GM12875 (cell line): ENCODE measurements at regions not wholly inside any gene's neighbourhood (a gene's known extent, or its start where the extent isn't known, plus 50 kb on each side); places are given as distances from the start of the nearest gene placed in this dataset.

Source experiments
- H3K4me3 ChIP-seq: one replicate; pipeline ENCODE4 v1.5.1; 2011; ENCODE audit warnings: low read depth, low read length, control low read depth
- CTCF ChIP-seq: IDR thresholded peaks from 2 replicates; pipeline ENCODE4 v1.5.1; 2011; ENCODE audit warnings: low read depth, mild to moderate bottlenecking, control low read depth, inconsistent platforms, low read length, moderate library complexity, borderline replicate concordance; ENCODE audit not compliant: insufficient read depth

GRCh38 chr10:2282202-2282601 is 544.9 kb upstream of the ADARB2 start:
- no peak overlapping the region for H3K4me3 ChIP-seq
- TF ChIP-seq CTCF = no peak

- TF ChIP-seq CTCF = no peak
- H3K4me3 ChIP-seq = no peak overlapping the region
These were observed 543.5 kb upstream of the ADARB2 start for GRCh38 chr10:2280713-2281300.

- H3K4me3 ChIP-seq = no peak overlapping the region
- TF ChIP-seq CTCF = no peak
These were observed 542.4 kb upstream of the ADARB2 start for GRCh38 chr10:2279711-2280110.

- no peak overlapping the region for H3K4me3 ChIP-seq
- TF ChIP-seq CTCF = no peak
These were observed 541.0 kb upstream of the ADARB2 start for GRCh38 chr10:2278363-2278762.

- no peak overlapping the region for H3K4me3 ChIP-seq
- TF ChIP-seq CTCF = no peak
These were observed 526.2 kb upstream of the ADARB2 start for GRCh38 chr10:2263561-2263960.

GRCh38 chr10:2262878-2263277 is 525.6 kb upstream of the ADARB2 start:
- H3K4me3 ChIP-seq = no peak overlapping the region
- no peak for TF ChIP-seq CTCF

- no peak overlapping the region for H3K4me3 ChIP-seq
- TF ChIP-seq CTCF = no peak
These were observed 525.0 kb upstream of the ADARB2 start for GRCh38 chr10:2262333-2262732.
